ENCODE measurements at regions not wholly inside any gene's neighbourhood (a gene's known extent, or its start where the extent isn't known, plus 50 kb on each side); places are given as distances from the start of the nearest gene placed in this dataset.
"Not testable (repeated sequence)": the region's sequence is repeated elsewhere in the genome, so short reads cannot be mapped to it uniquely, and the experiment has no call there.

GRCh38 chr2:133986881-133987795 is 266.7 kb upstream of the MGAT5 start:
- no peak for DNase-seq

GRCh38 chr2:133988316-133988891 is 265.5 kb upstream of the MGAT5 start:
- no peak for DNase-seq

GRCh38 chr2:133991606-133992168 is 262.2 kb upstream of the MGAT5 start:
- DNase-seq, result no peak

- DNase-seq, result no peak
Measured at GRCh38 chr2:133992454-133992853, 261.4 kb upstream of the MGAT5 start.

GRCh38 chr2:133993160-133993559 is 260.7 kb upstream of the MGAT5 start:
- DNase-seq, result no peak

- DNase-seq, result not testable (repeated sequence)
Measured at GRCh38 chr2:133998726-133999125, 255.1 kb upstream of the MGAT5 start.

GRCh38 chr2:134002391-134002790 is 251.5 kb upstream of the MGAT5 start:
- DNase-seq, result no peak

- no peak for DNase-seq
Measured at GRCh38 chr2:134002921-134003320, 251.0 kb upstream of the MGAT5 start.

GRCh38 chr2:134004467-134004866 is 249.4 kb upstream of the MGAT5 start:
- DNase-seq, result no peak

GRCh38 chr2:134008837-134009236 is 245.0 kb upstream of the MGAT5 start:
- no peak for DNase-seq

- no peak for DNase-seq
Measured at GRCh38 chr2:134009440-134009839, 244.4 kb upstream of the MGAT5 start.

GRCh38 chr2:134009906-134010305 is 244.0 kb upstream of the MGAT5 start:
- not testable (repeated sequence) for DNase-seq

GRCh38 chr2:134011936-134012586 is 241.8 kb upstream of the MGAT5 start:
- DNase-seq, result no peak

- no peak for DNase-seq
Measured at GRCh38 chr2:134014196-134014960, 239.5 kb upstream of the MGAT5 start.

GRCh38 chr2:134019871-134020270 is 234.0 kb upstream of the MGAT5 start:
- DNase-seq, result no peak

GRCh38 chr2:134020608-134021007 is 233.3 kb upstream of the MGAT5 start:
- DNase-seq, result no peak

GRCh38 chr2:134021830-134022524 is 231.9 kb upstream of the MGAT5 start:
- no peak for DNase-seq

- DNase-seq, result no peak
Measured at GRCh38 chr2:134023854-134024253, 230.0 kb upstream of the MGAT5 start.

GRCh38 chr2:134027980-134028379 is 225.9 kb upstream of the MGAT5 start:
- no peak for DNase-seq

GRCh38 chr2:134029418-134029817 is 224.5 kb upstream of the MGAT5 start:
- DNase-seq, result no peak

GRCh38 chr2:134031539-134031938 is 222.3 kb upstream of the MGAT5 start:
- no peak for DNase-seq

Data from T1000 (cell line).